ENCODE measurements at regions not wholly inside any gene's neighbourhood (a gene's known extent, or its start where the extent isn't known, plus 50 kb on each side); places are given as distances from the start of the nearest gene placed in this dataset.

GRCh38 chr10:21194510-21194993 lies 297.4 kb upstream of the NEBL start:
- no peak for TF ChIP-seq CTCF (conservative IDR thresholded peaks at IDR 0.05)
- TF ChIP-seq EZH2 (IDR thresholded peaks at IDR 0.05; ENCODE audit: low read depth), result no peak
